ENCODE measurements at regions not wholly inside any gene's neighbourhood (a gene's known extent, or its start where the extent isn't known, plus 50 kb on each side); places are given as distances from the start of the nearest gene placed in this dataset.
A peak's percentile ranks its signal among the peaks of the same experiment; 100 is the strongest.

DNA sequence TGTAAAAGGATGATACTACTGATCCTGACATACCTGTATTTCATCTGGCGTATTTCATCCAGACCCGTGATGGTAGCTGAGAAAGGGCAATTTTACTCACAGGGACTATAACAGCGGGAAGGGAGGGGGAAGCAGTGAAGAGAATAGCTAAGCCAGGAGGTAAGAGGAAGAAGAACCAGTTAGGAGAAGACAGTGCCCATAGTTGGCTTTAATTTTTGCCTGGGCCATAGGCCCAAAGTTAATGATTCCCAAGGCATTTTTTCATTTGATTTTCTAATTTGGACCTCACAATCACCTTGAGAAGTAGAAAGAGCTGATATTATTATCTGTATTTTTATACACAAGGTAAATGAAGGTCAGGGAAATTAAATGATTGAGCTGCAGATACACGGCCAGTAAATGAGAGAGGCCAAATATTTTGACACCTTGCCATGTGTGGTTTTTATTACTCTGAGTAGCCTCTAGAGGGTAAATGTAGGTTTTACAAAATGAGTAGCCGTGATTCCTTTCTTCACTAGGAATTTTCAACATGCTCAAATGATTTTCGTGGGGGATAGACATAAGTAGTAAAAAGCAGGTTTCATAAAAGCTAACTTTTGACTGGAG, 382.2 kb downstream of the FUT8 start:
- no peak for DNase-seq (ENCODE audit: low read depth)

DNA sequence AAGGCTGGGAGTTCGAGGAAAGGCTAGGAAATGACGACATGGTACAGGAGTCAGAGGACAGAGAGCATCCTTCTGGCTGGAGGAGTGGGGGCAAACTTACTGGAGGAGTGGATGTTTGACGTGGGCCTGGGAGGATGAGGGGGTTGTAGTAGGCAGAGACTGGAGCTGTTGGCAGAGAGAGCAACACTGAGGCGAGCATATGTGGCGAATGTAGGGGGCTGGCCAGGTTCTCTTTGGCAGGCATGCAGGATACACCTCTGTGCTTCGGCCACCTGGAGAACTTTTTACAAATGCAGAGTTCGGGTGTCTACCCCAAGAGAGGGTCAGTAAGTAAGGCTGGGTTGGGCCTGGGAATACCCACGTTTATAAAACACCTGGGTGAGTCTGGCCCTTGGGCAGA, 385.7 kb downstream of the FUT8 start:
- no peak for DNase-seq (ENCODE audit: low read depth)

DNA sequence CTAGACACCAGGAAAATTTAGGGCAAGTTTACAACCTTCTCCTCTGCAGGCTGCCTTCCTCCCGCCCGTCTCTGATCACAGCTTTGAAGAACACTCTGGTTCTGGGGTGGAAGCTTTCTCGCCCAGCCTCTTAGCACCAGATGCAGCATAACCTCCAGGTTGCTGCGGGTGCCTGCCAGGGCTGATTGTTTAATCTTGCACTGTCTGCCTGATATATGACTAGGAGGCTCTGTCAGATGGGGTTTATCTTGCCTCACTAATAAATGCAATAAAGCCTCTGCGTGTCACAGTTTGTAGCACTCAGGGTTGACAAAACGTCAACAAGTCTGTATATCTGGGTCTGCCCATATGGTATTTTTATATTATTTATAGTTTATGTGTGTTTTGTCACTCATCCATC, 388.2 kb downstream of the FUT8 start:
- DNase-seq (ENCODE audit: low read depth): no peak

DNA sequence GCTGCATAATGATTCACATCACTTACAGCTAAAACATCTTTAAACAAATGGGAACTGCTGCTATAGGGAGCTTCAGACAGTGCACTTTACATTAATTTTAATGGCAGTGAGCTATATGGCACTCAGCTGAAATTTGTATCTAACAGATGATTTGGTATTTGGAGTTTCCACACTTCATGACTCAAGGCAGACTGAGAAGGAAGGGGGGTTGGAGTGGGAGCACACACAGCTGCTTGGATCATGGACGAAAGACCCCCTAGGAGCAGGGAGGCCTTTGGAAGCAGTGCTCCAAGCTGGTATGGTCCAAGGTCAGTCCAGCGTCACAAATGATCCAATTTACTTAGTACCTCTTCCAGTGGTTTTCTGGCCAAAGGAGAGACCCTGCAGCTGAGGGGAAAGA, 389.7 kb downstream of the FUT8 start:
- DNase-seq (ENCODE audit: low read depth): no peak

DNA sequence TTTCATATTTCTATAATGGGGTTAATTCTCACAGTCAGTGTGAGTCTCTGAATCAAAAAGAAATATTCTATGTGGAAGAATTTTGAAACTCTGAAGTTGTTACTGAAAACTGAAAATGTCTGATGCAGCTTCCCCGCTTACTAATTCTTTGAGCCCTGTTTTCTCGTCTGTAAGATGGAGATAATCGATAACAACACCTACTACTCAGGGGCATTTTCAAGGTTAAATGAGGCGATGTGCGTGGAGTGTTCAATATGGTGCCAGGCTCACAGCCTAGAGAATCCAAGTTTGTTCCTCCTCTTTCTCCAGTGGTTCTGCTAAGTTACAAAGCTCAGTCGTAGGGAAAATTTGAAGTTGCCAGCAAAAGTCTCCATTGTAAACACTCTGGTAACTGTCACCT, 391.4 kb downstream of the FUT8 start:
- no peak for DNase-seq (ENCODE audit: low read depth)

DNA sequence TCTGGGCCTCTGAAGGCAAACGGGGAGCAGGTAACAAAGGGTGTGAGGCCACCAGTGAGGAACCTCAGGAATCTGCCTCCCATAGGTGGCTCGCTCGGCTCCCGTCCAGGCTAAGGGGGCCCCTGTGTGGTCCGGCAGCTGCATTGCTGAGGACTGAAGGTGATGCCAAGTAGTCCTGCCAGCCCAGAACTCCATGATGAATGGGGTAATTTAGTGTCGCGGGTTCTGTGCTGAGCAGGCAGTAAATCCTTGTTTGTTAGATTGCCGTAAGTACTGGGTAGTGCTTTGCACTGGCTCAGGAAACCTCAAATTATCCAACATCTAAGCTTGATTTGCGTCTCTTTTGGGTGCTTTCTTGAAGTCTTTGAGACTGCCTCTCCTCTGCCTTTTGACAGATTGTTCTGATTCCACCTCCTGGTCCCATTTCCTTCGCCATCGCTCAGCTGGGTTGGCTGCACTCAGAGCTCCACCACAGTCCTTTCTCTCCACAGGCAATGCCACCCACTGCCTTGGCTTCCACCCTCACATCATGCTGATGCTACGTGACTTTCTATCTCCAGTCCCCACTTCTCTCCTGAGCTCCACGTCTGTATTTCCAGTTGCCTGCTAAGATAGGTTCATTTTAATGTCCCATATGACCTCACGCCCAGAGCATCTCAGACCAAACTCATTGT, 392.0 kb downstream of the FUT8 start:
- no peak for DNase-seq (ENCODE audit: low read depth)

DNA sequence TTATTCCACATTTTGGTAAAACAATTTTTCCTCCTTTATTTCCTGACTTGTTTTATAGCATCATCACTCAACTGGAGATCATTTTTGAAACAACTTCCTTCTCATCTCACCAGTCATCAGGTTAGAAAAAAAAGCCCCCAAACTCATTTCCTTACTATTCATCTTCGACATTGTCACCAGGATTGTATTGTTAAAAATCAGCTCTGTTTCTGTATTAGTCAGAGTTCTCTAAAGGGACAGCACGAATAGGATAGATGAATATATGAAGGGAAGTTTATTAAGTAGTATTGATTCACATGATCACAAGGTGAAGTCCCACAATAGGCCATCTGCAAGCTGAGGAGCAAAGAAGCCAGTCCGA, 392.6 kb downstream of the FUT8 start:
- no peak for DNase-seq (ENCODE audit: low read depth)

DNA sequence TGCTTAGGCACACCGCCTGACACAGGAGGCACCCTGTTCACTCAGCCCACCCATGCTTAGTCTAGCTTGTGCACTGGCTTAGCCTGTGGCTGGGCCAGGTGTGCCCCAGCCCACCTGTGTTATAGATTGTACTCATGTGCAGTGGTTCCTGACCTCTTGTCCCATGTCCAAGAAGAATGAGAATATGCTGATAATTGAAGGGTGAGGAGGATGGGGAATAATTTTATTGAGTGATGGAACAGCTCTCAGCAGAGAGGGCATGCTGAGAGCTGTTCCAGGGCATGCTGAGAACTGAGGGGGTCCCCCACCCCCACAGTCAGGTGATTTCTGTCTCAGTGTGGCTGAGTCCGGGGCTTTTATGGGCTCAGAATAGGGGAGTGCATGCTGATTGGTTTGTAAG, 395.9 kb downstream of the FUT8 start:
- no peak for DNase-seq (ENCODE audit: low read depth)

DNA sequence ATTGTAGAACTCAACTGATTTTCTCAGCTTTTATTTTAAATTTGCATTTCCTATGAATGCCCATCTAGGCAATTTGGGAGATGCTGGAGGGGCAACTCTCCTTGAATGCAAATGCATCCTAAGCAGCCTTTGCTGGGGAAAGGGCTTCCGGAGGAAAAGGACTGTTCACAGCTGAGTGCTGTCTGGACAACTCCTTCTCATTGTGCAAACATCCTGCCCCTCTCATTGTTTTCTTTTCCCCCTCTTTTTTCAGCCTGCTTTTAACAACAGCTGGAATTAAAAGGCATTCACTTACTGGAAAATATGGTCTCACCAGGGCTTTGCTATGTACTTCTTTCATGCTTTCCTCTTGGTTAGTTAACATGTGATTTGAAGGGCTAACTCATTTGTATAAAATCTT, 397.8 kb downstream of the FUT8 start:
- no peak for DNase-seq (ENCODE audit: low read depth)

DNA sequence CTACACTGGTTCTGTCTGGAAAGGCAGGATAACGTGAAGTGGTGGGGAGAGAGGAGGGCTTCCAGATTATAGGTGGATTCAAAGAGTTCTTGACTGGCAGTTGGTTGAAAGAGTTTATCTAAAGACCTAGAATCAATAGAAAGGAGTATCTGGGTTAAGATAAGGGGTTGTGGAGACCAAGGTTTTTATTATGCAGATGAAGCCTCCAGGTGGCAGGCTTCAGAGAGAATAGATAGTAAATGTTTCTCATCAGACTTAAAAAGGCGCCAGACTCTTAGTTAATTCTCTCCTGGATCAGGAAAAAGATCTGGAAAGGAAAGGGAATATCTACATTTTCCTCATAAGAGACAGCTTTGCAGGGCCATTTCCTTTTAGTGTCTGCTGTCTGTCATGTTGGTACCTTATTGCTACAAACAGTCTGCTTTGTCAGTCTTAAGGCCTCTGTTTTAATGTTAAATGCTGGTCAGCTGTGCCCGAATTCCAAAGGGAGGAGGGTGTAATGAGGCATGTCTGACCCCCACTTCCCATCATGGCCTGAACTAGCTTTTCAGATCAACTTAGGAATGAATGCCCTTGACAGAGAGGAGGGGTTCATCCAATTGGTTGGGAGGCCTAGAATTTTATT, 401.3 kb downstream of the FUT8 start:
- no peak for DNase-seq (ENCODE audit: low read depth)

DNA sequence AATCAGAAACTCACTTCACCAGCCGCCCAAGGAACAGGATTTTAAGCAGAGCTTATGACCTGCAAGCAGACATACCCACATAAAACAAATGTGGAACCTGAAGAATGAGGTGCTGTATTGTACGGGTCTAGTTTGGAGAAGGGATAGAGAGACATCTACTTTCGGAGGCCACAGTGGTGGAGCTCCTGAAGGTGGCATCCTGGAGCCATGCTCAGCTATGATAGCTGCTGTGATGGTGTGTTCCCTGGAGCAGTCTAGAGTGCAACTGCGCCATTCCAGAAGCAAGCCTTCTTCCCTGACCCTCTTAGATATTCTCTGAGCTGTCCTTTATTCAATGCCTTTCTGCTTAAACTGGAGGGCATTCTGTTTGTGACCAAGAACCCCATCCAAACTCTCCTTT, 402.6 kb downstream of the FUT8 start:
- DNase-seq (ENCODE audit: low read depth): no peak

DNA sequence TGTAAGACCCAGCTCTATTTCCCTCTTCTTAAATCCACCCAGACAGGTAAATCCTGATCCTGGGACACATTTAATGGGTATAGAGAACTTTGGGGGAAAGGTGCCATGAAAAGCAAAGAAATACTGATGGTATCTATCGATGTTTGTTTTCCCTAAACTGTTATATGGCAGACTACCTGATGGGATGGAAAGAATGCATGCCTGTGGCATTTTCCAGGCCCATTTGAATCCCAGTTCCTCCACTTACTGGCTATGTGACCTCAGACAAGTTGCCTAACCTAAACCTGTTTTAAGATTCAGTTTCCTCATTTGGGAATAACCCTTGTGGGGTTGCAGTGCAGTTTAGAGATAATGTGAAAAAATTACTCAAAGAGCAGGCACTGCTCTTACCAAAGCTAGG, 404.5 kb downstream of the FUT8 start:
- no peak for DNase-seq (ENCODE audit: low read depth)

DNA sequence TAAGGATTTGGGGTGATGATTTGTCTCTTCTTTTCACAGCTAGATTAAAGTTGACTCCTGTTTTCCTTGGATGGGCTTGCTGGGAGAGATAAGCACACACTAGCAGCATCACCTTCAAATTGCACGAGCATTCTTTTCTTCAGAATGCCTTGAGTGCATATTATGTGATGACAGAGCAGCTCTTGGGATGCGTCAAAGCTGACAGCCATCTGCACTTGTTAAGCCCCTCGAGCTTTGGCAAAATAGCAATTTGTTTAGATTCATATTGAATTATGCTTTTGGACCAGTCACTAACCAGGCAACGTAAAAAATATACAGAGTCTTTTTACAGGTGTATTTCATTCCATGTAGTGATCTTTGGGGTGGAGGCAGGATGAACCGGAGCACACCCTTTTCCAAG, 407.0 kb downstream of the FUT8 start:
- DNase-seq (ENCODE audit: low read depth): no peak

DNA sequence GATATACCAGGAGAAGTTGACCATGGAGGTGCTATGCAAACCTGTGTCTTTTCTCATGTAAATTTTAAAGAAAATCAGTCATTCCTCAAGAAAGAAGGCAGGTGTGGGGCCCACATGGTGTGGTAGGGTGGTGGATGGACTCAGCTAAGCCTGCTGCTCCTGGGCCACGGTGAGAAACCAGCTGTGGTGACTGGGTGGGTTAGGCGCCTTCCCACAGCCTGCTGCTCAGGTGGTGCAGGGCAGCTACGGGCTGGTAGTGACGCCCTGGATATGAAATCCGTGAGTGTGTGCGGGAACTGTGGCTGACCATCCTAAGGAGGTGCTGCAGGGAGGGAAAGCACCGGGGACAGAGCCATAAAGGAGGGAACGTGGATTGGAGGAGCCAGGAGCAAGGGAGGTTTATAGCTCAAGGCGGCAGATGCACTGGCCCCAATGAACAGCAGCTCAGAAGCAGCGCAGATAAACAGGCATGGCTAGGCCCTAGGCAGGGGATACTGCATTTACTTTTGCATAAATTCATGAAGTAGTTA, 408.8 kb downstream of the FUT8 start:
- no peak for DNase-seq (ENCODE audit: low read depth)

DNA sequence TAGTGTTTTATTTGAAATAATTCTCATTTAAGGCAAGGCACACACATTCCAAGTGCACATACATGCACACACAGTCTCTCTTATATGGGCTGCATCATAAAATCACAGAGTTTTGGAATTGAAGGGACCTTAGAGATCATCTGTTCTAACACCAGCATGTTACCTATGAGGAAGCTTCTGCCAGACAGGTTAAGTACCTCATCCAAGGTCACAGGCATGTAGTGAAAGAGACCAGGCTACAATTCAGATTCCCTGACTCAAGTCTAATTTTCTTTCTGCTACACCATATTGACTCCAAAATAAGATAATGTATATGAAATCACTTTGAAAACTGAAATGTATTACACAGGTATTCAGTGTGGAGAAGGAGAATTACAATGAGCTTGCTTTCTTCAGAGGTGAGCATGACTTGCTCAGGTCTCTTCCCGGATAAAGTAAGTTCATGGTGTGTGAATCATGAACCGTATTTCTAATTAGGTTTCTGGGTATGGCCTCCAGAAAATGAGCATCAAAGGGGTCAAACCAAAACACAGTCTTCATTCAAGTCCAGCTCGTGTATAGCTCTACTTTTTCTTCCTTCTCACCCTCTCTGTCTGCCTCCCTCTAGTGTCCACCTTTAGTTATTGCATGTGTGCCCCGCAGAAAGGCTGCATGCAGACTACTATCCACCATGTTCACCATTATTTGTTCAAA, 411.9 kb downstream of the FUT8 start:
- peak; percentile 34 for DNase-seq (ENCODE audit: low read depth)

DNA sequence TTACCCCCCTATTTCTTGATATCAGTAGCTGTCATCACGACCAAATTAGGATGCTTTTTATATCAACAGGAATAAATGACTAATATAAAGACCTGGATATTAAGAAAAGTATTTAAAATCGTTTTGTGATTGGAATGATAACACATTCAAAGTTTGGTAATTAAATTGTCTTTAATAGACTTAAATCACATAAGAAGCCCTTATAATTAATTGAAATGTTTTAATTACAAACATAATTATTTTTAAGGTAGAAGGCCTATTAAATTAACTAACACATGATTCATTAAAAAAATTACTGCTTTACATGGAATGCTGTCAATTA, 412.4 kb downstream of the FUT8 start:
- DNase-seq (ENCODE audit: low read depth): no peak

DNA sequence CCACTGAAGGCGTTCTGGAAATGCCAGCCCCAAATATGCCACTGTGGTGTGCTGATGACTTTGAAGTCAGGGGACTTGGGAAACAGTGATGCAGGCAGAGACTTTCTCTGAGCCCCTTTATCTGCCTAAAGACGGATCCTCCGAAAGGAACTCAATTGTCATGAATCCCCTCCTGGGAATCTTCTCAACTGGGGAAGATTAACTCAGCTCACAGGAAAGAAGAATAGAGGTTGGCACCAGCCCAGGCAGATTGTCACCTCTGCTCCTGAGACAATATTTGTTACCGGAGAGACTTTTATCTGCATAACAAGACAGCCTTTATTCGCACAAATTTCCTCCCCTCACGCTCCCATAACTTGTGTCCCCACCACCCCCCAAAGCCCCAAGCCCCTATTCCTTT, 414.4 kb downstream of the FUT8 start:
- no peak for DNase-seq (ENCODE audit: low read depth)

DNA sequence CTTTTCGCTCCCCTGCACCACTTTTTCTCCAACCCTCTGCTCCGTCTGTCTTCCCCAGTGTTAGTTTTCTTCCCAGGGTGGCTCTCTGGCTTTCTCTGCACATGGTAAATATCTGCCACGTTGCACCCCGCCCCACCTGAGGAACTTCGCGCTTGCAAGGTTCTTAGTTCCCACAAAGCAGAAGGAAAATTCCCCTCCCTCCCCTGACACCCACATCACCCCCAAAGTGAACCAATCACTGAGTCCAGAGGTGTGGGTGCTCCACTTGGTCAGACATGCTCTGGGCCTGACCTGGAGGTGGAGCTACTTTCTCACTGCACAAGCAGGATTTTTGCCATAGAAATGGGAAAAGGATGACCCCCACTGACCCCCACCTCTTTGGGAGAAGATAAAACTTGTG, 415.0 kb downstream of the FUT8 start:
- no peak for DNase-seq (ENCODE audit: low read depth)

DNA sequence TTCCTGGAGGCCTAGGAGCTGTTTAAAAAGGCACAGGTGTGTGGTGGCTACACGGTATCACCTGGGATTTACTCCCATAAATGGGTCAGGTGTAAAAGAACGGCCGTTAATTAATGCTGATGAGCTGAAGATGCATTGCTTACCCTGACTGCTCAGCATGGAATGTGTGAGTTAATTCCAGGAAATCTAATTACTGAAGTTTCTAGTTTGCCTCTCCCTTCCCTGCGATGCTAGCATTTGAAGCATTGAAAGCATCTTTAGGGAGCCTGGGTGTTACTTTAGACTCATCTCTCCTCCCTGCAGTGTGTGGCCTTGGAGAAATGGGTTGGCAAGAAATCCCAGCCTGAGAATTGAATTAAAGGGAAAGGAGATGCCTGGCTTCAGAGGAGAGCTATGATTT, 415.9 kb downstream of the FUT8 start:
- no peak for DNase-seq (ENCODE audit: low read depth)

DNA sequence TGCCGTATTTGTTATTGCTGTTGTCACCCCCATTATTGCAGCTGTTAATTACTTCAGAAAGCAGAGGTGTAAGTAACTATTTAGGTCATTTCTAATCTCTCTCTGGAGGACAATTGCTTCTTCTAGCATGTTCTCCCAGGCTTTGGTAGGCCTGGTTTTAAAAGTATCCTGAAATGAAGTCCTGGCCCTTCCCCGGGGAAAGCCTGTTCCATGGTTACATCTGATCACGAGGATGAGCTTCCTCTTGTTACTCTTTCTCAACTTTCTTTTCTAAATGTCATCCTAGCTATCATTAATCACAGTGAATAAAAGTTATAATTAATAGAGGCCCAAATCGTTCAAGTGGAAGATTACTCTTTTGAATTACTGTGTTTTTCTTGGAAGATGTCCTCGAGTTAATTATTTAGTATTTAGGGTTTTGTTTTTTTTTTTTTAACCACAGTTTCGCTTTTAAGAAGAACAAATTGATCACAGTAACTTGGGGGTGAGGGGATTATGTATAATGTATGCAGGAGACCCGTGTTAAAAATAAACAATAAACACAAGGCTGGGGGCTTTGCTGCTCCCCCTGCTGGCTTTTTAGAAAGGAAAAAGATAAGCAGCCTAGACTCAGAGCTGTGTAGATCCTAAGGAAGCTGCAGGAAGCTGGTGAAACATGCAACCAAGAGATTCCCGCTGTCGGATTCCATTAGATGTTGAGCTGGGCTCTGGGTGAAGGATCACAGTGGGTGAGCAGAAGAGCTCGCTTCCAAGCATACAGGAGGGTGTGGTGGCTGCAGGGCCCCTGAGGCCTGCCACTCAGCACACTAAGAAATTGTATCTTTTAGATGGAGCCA, 420.1 kb downstream of the FUT8 start:
- DNase-seq (ENCODE audit: low read depth): no peak

DNA sequence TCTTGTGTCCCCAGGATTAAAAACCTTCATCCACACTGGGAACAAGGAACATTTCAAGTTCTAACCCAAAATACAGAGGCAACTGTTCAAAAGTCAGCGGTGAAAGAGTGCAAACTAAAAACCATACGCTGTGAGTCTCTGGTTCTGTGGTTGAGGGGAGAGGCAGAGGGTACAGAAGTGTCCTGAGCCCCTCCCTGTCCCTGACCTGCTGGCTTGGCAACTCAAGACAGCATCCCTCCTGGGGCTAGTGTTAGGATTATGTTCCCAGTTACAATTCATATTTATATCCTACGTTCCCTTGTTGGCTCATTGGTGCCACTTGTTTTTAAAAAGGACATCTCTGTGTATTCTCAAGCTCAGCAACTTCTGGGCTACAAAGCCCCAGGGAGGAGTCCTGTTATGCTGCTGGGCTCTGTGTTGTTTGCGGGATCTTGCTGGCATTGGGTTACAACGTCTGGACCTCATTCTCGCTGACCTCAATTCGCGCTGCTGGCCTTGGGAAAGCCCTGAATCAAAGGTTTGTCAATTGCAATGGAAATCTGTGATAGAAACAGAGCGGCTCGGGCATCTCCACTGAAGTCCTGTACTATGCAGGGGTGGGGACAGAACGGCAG, 420.8 kb downstream of the FUT8 start:
- DNase-seq (ENCODE audit: low read depth): no peak

DNA sequence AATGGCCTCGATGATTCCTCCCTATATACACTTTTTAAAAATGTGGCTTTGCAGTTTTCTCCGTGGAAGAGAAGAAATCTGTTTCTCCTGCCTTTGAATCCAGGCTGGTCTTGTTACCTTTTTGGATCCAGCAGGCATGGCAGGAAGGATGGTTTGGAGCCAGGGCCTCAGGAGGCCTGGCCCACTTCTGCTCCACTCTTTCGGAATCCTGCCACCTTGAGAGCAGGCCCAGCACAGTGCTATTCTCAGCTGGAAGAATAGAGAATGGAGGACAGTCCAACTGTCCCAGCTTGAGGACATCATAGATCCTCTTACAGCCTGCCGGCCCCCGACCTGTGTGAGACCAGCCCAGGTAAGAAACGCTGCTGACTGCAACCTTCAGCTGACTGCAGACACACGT, 421.5 kb downstream of the FUT8 start:
- DNase-seq (ENCODE audit: low read depth): no peak
